OCI-LY1 (cell line): ENCODE measurements at regions not wholly inside any gene's neighbourhood (a gene's known extent, or its start where the extent isn't known, plus 50 kb on each side); places are given as distances from the start of the nearest gene placed in this dataset.

Experiments used
- H2AFZ ChIP-seq: fragments of 200-600 bp; sonication (generic), shearing (Covaris generic); 2 replicates; pipeline ENCODE4 v1.6.0; 2014; ENCODE audit warnings: antibody characterized with exemption, mild to moderate bottlenecking, low read length
- H3F3A ChIP-seq: fragments of 200-600 bp; sonication (generic), shearing (Covaris generic); 2 replicates; pipeline ENCODE4 v1.6.0; 2014; ENCODE audit warnings: mild to moderate bottlenecking, antibody characterized with exemption, low read length, moderate library complexity; ENCODE audit not compliant: insufficient read depth
- H3K27ac ChIP-seq: fragments of 200-600 bp; sonication (generic); 2 replicates; pipeline ENCODE4 v1.5.1; 2014; ENCODE audit warnings: low read length, mixed run types, mild to moderate bottlenecking, low read depth; ENCODE audit not compliant: poor library complexity, severe bottlenecking
- H3K27me3 ChIP-seq: fragments of 200-600 bp; sonication (generic); 2 replicates; pipeline ENCODE4 v1.6.0; 2014; ENCODE audit warnings: antibody characterized with exemption, mild to moderate bottlenecking, low read length, moderate library complexity; ENCODE audit not compliant: insufficient read depth
- H3K36me3 ChIP-seq: fragments of 200-600 bp; sonication (generic); 2 replicates; pipeline ENCODE4 v1.6.1; 2014; ENCODE audit warnings: mild to moderate bottlenecking, antibody characterized with exemption, low read length, moderate library complexity, mixed read lengths; ENCODE audit not compliant: insufficient read depth
- H3K4me1 ChIP-seq: fragments of 200-600 bp; sonication (generic); 2 replicates; pipeline ENCODE4 v1.5.1; 2014; ENCODE audit warnings: mild to moderate bottlenecking, low read length, moderate library complexity; ENCODE audit not compliant: insufficient read depth, severe bottlenecking
- H3K4me2 ChIP-seq: fragments of 200-600 bp; sonication (generic), shearing (Covaris generic); 2 replicates; pipeline ENCODE4 v1.6.1; 2014; ENCODE audit warnings: low read length
- H3K4me3 ChIP-seq: fragments of 200-600 bp; sonication (generic); 2 replicates; pipeline ENCODE4 v1.5.1; 2014; ENCODE audit warnings: low read length, low read depth, mild to moderate bottlenecking, mixed read lengths; ENCODE audit not compliant: poor library complexity, severe bottlenecking
- H3K79me2 ChIP-seq: fragments of 200-600 bp; shearing (Covaris generic); 2 replicates; pipeline ENCODE4 v1.6.1; 2016; ENCODE audit warnings: mixed run types, low read length, mixed read lengths; ENCODE audit not compliant: insufficient read depth
- H3K9ac ChIP-seq: fragments of 200-600 bp; sonication (generic), shearing (Covaris generic); 2 replicates; pipeline ENCODE4 v1.6.1; 2014; ENCODE audit warnings: mild to moderate bottlenecking, low read length, mixed read lengths
- H3K9me2 ChIP-seq: fragments of 200-600 bp; sonication (generic), shearing (Covaris generic); 2 replicates; pipeline ENCODE4 v1.6.1; 2014; ENCODE audit warnings: low read depth, mild to moderate bottlenecking, low read length, mixed read lengths
- H3K9me3 ChIP-seq: fragments of 200-600 bp; shearing (Covaris generic); 2 replicates; pipeline ENCODE4 v1.6.1; 2014; ENCODE audit warnings: low read length, mixed read lengths
- H4K20me1 ChIP-seq: fragments of 200-600 bp; sonication (generic), shearing (Covaris generic); 2 replicates; pipeline ENCODE4 v1.6.0; 2016; ENCODE audit warnings: mild to moderate bottlenecking, low read length; ENCODE audit not compliant: insufficient read depth
- EZH2 ChIP-seq: fragments of 200-600 bp; sonication (generic), shearing (Covaris generic); IDR thresholded peaks from 2 replicates; pipeline ENCODE4 v1.8.0; 2017; ENCODE audit warnings: borderline replicate concordance, mixed run types, mild to moderate bottlenecking, antibody characterized with exemption, low read length, moderate library complexity, mixed read lengths
- TF ChIP-seq, protein P1 (sequence below): fragments of 200-600 bp; sonication (generic), shearing (Covaris generic); IDR thresholded peaks from 2 replicates; pipeline ENCODE4 v1.5.1; 2017; ENCODE audit warnings: mild to moderate bottlenecking, antibody characterized with exemption, low read length, moderate library complexity, mixed read lengths

DNA sequence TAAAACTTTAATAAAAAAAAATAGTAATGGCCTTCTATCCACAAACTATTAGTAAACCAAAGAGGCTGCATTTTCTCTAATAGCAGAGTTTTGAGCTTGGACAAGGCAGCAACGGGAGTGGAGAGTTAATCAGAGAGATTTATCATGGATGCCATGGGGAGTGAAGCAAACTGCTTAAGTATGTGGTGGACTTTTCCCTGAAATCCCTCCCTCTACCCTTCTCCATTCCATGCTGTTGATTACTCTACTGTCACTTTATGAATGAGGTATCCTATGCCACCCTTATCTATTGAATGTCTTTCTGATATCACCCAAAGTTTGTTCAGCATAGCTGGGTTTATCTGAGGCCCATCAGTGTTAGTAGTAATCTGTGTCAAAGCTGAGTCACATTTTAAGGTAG is 335.6 kb upstream of the TRAM1L1 start:
- H3K79me2 ChIP-seq: no peaks in the 10 kb centered on the region
- no peaks in the 10 kb centered on the region for H3K4me1 ChIP-seq
- no peak overlapping the region for H3K4me2 ChIP-seq
- no peaks in the 10 kb centered on the region for H4K20me1 ChIP-seq
- no peaks in the 10 kb centered on the region for H3K9me3 ChIP-seq
- no peak overlapping the region for H3K27ac ChIP-seq
- no peak overlapping the region for H3K9ac ChIP-seq
- no peak overlapping the region for H2AFZ ChIP-seq
- no peaks in the 10 kb centered on the region for H3K36me3 ChIP-seq
- H3F3A ChIP-seq: no peaks in the 10 kb centered on the region
- no peaks in the 10 kb centered on the region for H3K27me3 ChIP-seq
- no peak for TF ChIP-seq EZH2
- TF ChIP-seq, protein P1, sequence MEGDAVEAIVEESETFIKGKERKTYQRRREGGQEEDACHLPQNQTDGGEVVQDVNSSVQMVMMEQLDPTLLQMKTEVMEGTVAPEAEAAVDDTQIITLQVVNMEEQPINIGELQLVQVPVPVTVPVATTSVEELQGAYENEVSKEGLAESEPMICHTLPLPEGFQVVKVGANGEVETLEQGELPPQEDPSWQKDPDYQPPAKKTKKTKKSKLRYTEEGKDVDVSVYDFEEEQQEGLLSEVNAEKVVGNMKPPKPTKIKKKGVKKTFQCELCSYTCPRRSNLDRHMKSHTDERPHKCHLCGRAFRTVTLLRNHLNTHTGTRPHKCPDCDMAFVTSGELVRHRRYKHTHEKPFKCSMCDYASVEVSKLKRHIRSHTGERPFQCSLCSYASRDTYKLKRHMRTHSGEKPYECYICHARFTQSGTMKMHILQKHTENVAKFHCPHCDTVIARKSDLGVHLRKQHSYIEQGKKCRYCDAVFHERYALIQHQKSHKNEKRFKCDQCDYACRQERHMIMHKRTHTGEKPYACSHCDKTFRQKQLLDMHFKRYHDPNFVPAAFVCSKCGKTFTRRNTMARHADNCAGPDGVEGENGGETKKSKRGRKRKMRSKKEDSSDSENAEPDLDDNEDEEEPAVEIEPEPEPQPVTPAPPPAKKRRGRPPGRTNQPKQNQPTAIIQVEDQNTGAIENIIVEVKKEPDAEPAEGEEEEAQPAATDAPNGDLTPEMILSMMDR: no peak
- H3K9me2 ChIP-seq: no peaks in the 10 kb centered on the region
- no peak overlapping the region for H3K4me3 ChIP-seq

DNA sequence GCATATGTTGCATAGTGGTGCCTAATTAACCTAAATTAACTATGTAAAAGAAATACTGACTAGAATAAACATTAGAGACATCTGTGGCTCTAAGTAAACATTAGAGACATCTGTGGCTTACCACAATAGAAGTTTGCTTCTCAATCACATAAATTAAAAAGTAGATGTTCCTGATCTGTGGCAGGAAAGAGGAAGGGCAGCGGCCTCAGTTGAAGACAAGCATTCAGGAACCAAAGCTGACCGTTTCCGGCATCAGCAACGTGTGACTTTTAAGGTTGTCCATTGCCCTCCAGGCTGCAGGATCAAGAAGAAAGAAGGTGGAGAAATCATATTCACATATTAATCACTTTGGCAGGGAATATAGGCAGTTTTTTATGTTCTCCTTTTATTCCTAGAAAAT is 336.3 kb upstream of the TRAM1L1 start:
- no peak overlapping the region for H3K4me3 ChIP-seq
- TF ChIP-seq EZH2: no peak
- TF ChIP-seq, protein P1: no peak
- H4K20me1 ChIP-seq: no peaks in the 10 kb centered on the region
- no peaks in the 10 kb centered on the region for H3F3A ChIP-seq
- no peaks in the 10 kb centered on the region for H3K9me2 ChIP-seq
- H3K4me2 ChIP-seq: no peak overlapping the region
- no peaks in the 10 kb centered on the region for H3K36me3 ChIP-seq
- H3K9me3 ChIP-seq: no peaks in the 10 kb centered on the region
- H3K9ac ChIP-seq: no peak overlapping the region
- no peaks in the 10 kb centered on the region for H3K27me3 ChIP-seq
- no peak overlapping the region for H3K27ac ChIP-seq
- no peaks in the 10 kb centered on the region for H3K4me1 ChIP-seq
- H2AFZ ChIP-seq: no peak overlapping the region
- H3K79me2 ChIP-seq: no peaks in the 10 kb centered on the region

DNA sequence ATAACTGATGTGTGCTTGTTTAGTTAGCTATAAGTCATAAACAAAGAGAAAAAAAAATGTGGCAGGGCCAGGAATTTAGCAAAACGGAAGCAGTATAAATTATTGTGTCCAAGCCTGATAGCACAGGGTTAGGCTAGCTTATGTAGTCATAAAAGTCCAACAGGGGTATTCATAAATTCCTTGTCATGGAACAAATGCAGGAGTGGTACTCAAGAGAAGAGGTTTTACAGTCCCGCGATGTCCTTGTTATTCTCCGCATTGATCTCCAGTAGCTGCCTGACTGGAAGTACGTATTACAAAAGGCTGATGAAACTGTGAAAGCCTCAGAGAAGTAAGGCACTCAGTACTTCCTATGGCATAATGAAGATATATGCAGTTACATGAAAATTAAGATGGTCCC is 336.9 kb upstream of the TRAM1L1 start:
- TF ChIP-seq EZH2: no peak
- TF ChIP-seq, protein P1: no peak
- no peaks in the 10 kb centered on the region for H3K79me2 ChIP-seq
- no peaks in the 10 kb centered on the region for H4K20me1 ChIP-seq
- no peak overlapping the region for H3K9ac ChIP-seq
- no peaks in the 10 kb centered on the region for H3K9me2 ChIP-seq
- H3K9me3 ChIP-seq: no peaks in the 10 kb centered on the region
- no peak overlapping the region for H3K4me2 ChIP-seq
- H3K4me1 ChIP-seq: no peaks in the 10 kb centered on the region
- H3K27ac ChIP-seq: no peak overlapping the region
- no peak overlapping the region for H3K4me3 ChIP-seq
- no peaks in the 10 kb centered on the region for H3F3A ChIP-seq
- no peak overlapping the region for H2AFZ ChIP-seq
- no peaks in the 10 kb centered on the region for H3K36me3 ChIP-seq
- no peaks in the 10 kb centered on the region for H3K27me3 ChIP-seq
